MM.1S (cell line): ENCODE measurements at regions not wholly inside any gene's neighbourhood (a gene's known extent, or its start where the extent isn't known, plus 50 kb on each side); places are given as distances from the start of the nearest gene placed in this dataset.
"Not testable (repeated sequence)": the region's sequence is repeated elsewhere in the genome, so short reads cannot be mapped to it uniquely, and the experiment has no call there.

Source experiments
- DNase-seq: peaks from one replicate; pipeline ENCODE4 v3.0.0-alpha.2; 2015
- H2AFZ ChIP-seq: fragments of 300-600 bp; sonication (generic); 2 replicates; pipeline ENCODE4 v1.6.0; 2016; ENCODE audit warnings: antibody characterized with exemption, low read length
- H3F3A ChIP-seq: fragments of 300-600 bp; sonication (generic); 2 replicates; pipeline ENCODE4 v1.6.1; 2016; ENCODE audit warnings: mild to moderate bottlenecking, antibody characterized with exemption, low read length, moderate library complexity, mixed read lengths; ENCODE audit not compliant: insufficient read depth
- H3K27ac ChIP-seq: fragments of 300-600 bp; sonication (generic); 2 replicates; pipeline ENCODE4 v1.5.1; 2016; ENCODE audit warnings: mild to moderate bottlenecking, low read length
- H3K27me3 ChIP-seq: fragments of 300-600 bp; sonication (generic); replicated peaks from 2 replicates; pipeline ENCODE4 v1.6.0; 2016; ENCODE audit warnings: low read length; ENCODE audit not compliant: insufficient read depth
- H3K36me3 ChIP-seq: fragments of 300-600 bp; sonication (generic); replicated peaks from 2 replicates; pipeline ENCODE4 v1.6.1; 2016; ENCODE audit warnings: mild to moderate bottlenecking, low read length, mixed read lengths; ENCODE audit not compliant: insufficient read depth
- H3K4me1 ChIP-seq: fragments of 300-600 bp; sonication (generic); 2 replicates; pipeline ENCODE4 v1.6.1; 2016; ENCODE audit warnings: low read length, mixed read lengths
- H3K4me2 ChIP-seq: fragments of 300-600 bp; sonication (generic); 2 replicates; pipeline ENCODE4 v1.6.0; 2016; ENCODE audit warnings: low read depth, low read length
- H3K4me3 ChIP-seq: fragments of 300-600 bp; sonication (generic); 2 replicates; pipeline ENCODE4 v1.5.1; 2016; ENCODE audit warnings: low read length, mixed read lengths
- H3K79me2 ChIP-seq: fragments of 300-600 bp; sonication (generic); 2 replicates; pipeline ENCODE4 v1.6.1; 2016; ENCODE audit warnings: mixed run types, low read length, mixed read lengths
- H3K9ac ChIP-seq: fragments of 300-600 bp; sonication (generic); 2 replicates; pipeline ENCODE4 v1.6.1; 2016; ENCODE audit warnings: low read length, mixed read lengths
- H3K9me2 ChIP-seq: fragments of 300-600 bp; sonication (generic); replicated peaks from 2 replicates; pipeline ENCODE4 v1.6.1; 2016; ENCODE audit warnings: mild to moderate bottlenecking, low read length, mixed read lengths; ENCODE audit not compliant: insufficient read depth
- H3K9me3 ChIP-seq: fragments of 300-600 bp; sonication (generic); replicated peaks from 2 replicates; pipeline ENCODE4 v1.6.1; 2016; ENCODE audit warnings: mild to moderate bottlenecking, low read length, mixed read lengths; ENCODE audit not compliant: insufficient read depth
- H4K20me1 ChIP-seq: fragments of 300-600 bp; sonication (generic); 2 replicates; pipeline ENCODE4 v1.6.1; 2016; ENCODE audit warnings: mild to moderate bottlenecking, low read length, moderate library complexity, mixed read lengths; ENCODE audit not compliant: insufficient read depth

DNA sequence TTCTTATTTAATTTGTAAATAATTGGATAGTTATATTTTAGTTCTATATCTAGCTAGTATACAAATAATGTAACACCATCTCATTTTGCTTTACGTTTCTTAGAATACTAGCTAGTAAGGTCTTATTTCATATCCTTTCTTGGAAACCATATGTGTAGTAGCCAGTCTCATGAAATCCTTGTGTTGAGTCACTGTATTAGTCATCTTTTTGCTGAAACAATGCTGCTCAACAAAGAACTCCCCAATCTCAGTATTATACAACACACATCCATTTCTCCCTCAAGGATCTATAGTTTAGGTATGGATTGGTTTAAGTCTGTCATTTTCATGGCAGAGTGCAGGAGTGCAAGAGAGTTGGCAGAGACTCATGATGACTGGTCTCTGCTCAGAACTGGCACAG is 185.2 kb upstream of the NBPF9 start:
- H3K9ac ChIP-seq, H4K20me1 ChIP-seq, H3K4me1 ChIP-seq, H3K4me3 ChIP-seq, H2AFZ ChIP-seq, H3K4me2 ChIP-seq, H3K36me3 ChIP-seq, H3K9me2 ChIP-seq, H3K9me3 ChIP-seq, H3F3A ChIP-seq, H3K27me3 ChIP-seq, H3K79me2 ChIP-seq, H3K27ac ChIP-seq, DNase-seq: not testable (repeated sequence)

DNA sequence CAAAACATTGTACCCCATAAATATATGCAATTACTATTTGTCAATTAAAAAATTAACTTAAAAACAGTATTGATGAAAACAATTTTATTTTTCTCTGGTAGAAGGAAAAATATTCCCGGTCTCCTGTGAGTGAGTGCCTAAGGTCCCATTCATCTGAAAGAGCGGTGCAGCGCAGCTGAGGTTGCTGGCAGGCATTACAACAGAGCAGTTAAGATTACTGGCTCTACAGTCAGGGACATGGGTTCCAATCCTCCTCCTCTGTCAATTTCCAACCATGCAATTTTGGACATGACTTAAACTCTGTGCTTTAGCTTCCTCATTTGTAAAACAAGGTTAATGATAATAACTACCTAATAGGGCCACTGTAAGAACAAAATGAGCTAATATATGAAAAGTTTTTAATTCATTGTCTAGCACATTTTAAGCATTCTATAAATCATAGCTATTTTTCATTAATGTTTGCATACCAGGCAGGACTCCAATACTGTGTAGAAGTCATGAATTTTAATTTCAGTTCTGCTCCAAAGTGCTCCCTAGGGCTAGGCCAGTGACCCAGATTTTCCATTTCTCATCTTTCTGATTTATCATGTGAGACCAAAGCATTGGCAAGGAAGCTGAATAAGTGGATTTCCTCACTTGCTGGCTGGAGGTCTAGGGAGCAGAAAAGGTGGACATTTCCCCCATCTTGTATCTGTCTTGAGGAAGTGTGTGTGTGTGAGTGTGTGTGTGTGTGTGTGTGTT is 174.2 kb upstream of the NBPF19 start:
- not testable (repeated sequence) for H3K9me3 ChIP-seq, H3K4me3 ChIP-seq, H3K9me2 ChIP-seq, H3F3A ChIP-seq, H2AFZ ChIP-seq, H3K79me2 ChIP-seq, H4K20me1 ChIP-seq, H3K36me3 ChIP-seq, H3K4me1 ChIP-seq, H3K9ac ChIP-seq, H3K4me2 ChIP-seq, H3K27me3 ChIP-seq, H3K27ac ChIP-seq, DNase-seq

DNA sequence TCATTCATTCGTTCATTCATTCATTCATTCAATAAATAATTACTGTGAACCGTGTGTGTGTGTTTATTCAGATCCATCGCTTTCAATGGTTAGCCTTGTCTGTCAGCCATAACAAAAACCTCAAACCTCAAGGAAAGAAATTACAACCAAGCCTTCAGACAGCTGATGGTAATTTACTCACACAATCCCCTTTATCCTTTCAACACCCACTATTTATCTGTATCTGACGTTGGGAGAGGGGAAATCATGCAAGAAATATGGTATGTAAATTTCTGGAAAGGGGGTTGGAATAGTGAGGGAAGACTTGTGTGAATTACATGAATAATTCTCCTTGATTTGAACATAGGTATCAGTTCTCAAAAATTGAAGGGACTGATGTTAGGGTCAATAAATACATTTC is 173.6 kb upstream of the NBPF19 start:
- not testable (repeated sequence) for H3K9ac ChIP-seq, H3K27ac ChIP-seq, H2AFZ ChIP-seq, H3K9me3 ChIP-seq, H4K20me1 ChIP-seq, H3F3A ChIP-seq, H3K4me1 ChIP-seq, H3K79me2 ChIP-seq, H3K27me3 ChIP-seq, H3K9me2 ChIP-seq, H3K4me3 ChIP-seq, H3K36me3 ChIP-seq, DNase-seq, H3K4me2 ChIP-seq

DNA sequence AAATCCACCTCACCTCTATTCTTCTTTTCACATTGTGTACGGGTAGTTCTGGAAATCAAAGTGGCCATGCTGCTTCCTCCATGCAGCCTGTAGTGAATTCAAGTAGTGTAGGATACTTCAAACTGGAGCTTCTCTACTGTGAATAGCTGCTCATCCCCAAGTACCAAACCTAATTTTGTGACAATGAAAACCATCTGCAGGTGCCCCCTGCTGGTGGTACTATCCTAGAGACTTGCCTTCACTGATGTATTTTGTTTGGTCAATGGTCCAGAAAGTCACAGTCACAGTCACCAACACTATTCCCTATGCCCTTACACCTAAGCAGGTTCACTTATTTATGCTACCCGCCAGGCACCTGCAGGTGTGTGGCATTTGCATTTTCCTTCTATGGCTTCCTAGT is 170.0 kb upstream of the NBPF19 start:
- H3K27ac ChIP-seq, H3F3A ChIP-seq, H3K36me3 ChIP-seq, H3K4me1 ChIP-seq, H3K9me3 ChIP-seq, H3K4me3 ChIP-seq, H2AFZ ChIP-seq, H4K20me1 ChIP-seq, H3K27me3 ChIP-seq, H3K4me2 ChIP-seq, H3K79me2 ChIP-seq, H3K9me2 ChIP-seq, DNase-seq, H3K9ac ChIP-seq: not testable (repeated sequence)

DNA sequence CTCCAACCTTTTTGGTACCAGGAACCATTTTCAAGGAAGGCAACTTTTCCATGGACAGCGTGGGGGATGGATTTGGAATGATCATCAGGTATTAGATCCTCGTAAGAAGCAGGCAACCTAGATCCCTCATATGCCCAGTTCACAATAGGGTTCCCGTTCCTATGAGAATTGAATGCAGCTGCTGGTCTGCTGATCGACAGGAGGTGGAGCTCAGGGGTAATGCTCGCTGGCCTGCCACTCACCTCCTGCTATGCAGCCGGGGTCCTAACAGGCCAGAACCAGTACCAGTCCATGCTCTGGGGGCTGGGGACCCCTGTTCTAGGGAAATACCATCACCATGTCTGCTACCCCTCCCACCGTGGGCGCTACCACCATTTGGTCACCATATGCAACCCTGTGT is 167.2 kb upstream of the NBPF19 start:
- H3K9me2 ChIP-seq, H3K4me2 ChIP-seq, H3K9me3 ChIP-seq, H2AFZ ChIP-seq, H3K27me3 ChIP-seq, H3K79me2 ChIP-seq, H3K27ac ChIP-seq, H4K20me1 ChIP-seq, H3K36me3 ChIP-seq, H3F3A ChIP-seq, H3K4me3 ChIP-seq, H3K9ac ChIP-seq, DNase-seq, H3K4me1 ChIP-seq: not testable (repeated sequence)

DNA sequence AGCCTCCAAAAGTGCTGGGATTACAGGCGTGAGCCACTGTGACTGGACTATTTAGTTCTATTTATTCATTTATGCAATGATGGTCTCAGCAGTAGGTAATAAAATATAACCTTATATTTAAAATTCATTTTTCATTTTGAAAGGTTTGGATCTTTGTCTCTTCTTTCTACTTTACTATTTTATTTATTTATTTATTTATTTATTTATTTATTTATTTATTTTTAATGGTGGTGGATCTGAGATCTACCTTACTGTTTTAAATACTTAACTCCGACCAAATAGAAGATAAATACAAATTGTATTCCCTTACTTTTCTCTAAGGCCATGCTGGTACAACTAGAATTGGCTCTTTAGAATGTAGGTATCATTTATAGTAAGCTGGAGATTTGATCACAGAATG is 159.9 kb upstream of the NBPF19 start:
- H3K9me3 ChIP-seq, H2AFZ ChIP-seq, H3K36me3 ChIP-seq, H3K4me1 ChIP-seq, H3F3A ChIP-seq, DNase-seq, H4K20me1 ChIP-seq, H3K4me3 ChIP-seq, H3K27me3 ChIP-seq, H3K9ac ChIP-seq, H3K4me2 ChIP-seq, H3K9me2 ChIP-seq, H3K27ac ChIP-seq, H3K79me2 ChIP-seq: not testable (repeated sequence)

DNA sequence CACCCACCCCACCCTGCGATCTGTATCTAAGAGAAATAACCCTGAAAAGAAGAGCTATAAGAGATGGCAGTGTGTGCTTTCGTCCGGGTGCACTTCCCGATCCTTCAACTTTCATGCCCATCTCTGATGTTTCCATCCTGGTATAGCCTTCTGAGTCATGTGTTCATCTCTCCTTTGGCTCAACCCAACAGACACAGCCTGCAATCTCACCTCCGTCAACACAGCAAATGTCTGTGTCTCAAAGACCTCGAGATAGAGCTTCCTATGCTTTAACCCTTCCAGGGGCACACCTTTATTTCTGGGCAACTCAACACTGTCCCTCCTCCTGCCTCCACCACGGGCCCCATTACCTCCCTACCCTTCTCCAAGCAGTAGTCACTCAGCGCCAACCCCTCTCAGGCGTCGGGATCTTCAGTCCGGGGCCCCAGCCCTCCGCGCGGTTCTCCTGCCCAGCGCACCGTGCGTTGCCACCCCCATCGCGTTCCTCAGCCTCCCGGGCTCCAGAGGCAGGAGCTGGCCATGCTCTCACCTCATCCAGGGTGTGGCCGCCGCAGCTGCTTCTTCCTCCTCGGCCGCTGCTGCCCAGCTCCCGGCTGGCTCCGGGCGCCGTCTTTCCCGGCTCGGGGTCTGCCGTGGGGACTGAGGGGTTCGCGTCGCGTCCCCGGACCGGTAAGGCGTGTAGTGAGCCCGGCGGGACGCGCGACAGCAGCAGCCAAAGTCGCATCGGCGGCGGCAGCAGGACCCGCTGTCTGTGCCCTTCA is 153.7 kb upstream of the NBPF19 start:
- not testable (repeated sequence) for H4K20me1 ChIP-seq, H3K27ac ChIP-seq, H3F3A ChIP-seq, H3K9me2 ChIP-seq, H3K4me2 ChIP-seq, H3K4me3 ChIP-seq, H3K9me3 ChIP-seq, H3K36me3 ChIP-seq, H2AFZ ChIP-seq, H3K27me3 ChIP-seq, H3K79me2 ChIP-seq, H3K9ac ChIP-seq, H3K4me1 ChIP-seq, DNase-seq

DNA sequence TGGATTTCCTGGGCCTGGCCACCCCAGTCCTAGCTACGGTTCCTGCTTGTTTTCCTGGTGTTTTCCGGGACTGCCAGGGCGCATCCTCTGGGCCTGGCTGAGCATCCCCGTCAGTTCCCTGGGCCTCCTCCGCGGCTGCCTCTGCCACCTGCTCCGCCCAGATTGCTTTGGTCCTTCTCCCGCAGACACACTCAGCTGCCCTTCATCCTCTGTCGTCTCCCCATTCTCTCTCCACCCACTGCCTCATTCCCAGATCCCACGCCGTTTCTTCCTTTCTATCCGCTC is 153.2 kb upstream of the NBPF19 start:
- not testable (repeated sequence) for H4K20me1 ChIP-seq, H3K4me1 ChIP-seq, H3K9me3 ChIP-seq, H3K9ac ChIP-seq, H3K36me3 ChIP-seq, H3K4me3 ChIP-seq, H3K27me3 ChIP-seq, H3K27ac ChIP-seq, H3K79me2 ChIP-seq, DNase-seq, H3F3A ChIP-seq, H3K4me2 ChIP-seq, H2AFZ ChIP-seq, H3K9me2 ChIP-seq
